Liver (tissue), 3 donors: ENCODE measurements at regions not wholly inside any gene's neighbourhood (a gene's known extent, or its start where the extent isn't known, plus 50 kb on each side); places are given as distances from the start of the nearest gene placed in this dataset.

Source experiments
- FOXA1 ChIP-seq: IDR thresholded peaks from 2 replicates; pipeline ENCODE4 v1.6.1; 2016; ENCODE audit warnings: antibody characterized with exemption
- GABPA ChIP-seq, 2 donors: IDR thresholded peaks in 1 of 2; conservative IDR thresholded peaks in 1 of 2; 2 replicates each; pipeline ENCODE4 v1.6.1; 2016; ENCODE audit warnings: antibody characterized with exemption in 2 of 2, mild to moderate bottlenecking in 1 of 2, moderate library complexity in 1 of 2
- TF ChIP-seq, protein P1 (sequence below): fragments of 150-350 bp; IDR thresholded peaks from 2 replicates; pipeline ENCODE4 v1.5.1; 2017; ENCODE audit warnings: improper control_type of control experiment, low read depth, low read length; ENCODE audit not compliant: missing input control
- TF ChIP-seq, protein P2 (sequence below): IDR thresholded peaks from 2 replicates; pipeline ENCODE4 v1.6.1; 2016; ENCODE audit warnings: antibody characterized with exemption, mild to moderate bottlenecking
- donor health status: healthy.
- donor health status: healthy.

DNA sequence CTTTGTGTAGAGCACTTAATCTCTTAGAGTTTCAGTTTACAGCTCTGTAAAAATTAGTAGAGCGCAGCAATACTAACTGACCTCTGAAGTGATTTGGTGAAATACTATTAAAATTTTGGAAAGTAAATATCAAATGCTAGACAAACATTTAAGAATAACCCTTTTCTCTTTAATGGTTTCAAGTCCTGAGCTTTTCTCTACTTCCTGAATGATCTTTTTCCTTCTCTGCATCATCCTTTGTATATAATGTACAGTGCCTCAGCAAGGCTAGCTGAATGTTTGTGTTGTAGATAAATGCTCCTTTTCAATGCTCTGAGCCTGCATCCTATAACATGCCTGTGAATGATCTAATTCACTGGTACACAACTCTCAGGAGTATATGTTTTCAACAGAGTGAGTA lies 272.9 kb downstream of the ADGRL2 start:
- TF ChIP-seq, protein P1, sequence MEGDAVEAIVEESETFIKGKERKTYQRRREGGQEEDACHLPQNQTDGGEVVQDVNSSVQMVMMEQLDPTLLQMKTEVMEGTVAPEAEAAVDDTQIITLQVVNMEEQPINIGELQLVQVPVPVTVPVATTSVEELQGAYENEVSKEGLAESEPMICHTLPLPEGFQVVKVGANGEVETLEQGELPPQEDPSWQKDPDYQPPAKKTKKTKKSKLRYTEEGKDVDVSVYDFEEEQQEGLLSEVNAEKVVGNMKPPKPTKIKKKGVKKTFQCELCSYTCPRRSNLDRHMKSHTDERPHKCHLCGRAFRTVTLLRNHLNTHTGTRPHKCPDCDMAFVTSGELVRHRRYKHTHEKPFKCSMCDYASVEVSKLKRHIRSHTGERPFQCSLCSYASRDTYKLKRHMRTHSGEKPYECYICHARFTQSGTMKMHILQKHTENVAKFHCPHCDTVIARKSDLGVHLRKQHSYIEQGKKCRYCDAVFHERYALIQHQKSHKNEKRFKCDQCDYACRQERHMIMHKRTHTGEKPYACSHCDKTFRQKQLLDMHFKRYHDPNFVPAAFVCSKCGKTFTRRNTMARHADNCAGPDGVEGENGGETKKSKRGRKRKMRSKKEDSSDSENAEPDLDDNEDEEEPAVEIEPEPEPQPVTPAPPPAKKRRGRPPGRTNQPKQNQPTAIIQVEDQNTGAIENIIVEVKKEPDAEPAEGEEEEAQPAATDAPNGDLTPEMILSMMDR, result no peak
- TF ChIP-seq FOXA1, result no peak
- TF ChIP-seq, protein P2, sequence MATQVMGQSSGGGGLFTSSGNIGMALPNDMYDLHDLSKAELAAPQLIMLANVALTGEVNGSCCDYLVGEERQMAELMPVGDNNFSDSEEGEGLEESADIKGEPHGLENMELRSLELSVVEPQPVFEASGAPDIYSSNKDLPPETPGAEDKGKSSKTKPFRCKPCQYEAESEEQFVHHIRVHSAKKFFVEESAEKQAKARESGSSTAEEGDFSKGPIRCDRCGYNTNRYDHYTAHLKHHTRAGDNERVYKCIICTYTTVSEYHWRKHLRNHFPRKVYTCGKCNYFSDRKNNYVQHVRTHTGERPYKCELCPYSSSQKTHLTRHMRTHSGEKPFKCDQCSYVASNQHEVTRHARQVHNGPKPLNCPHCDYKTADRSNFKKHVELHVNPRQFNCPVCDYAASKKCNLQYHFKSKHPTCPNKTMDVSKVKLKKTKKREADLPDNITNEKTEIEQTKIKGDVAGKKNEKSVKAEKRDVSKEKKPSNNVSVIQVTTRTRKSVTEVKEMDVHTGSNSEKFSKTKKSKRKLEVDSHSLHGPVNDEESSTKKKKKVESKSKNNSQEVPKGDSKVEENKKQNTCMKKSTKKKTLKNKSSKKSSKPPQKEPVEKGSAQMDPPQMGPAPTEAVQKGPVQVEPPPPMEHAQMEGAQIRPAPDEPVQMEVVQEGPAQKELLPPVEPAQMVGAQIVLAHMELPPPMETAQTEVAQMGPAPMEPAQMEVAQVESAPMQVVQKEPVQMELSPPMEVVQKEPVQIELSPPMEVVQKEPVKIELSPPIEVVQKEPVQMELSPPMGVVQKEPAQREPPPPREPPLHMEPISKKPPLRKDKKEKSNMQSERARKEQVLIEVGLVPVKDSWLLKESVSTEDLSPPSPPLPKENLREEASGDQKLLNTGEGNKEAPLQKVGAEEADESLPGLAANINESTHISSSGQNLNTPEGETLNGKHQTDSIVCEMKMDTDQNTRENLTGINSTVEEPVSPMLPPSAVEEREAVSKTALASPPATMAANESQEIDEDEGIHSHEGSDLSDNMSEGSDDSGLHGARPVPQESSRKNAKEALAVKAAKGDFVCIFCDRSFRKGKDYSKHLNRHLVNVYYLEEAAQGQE, result no peak
- no peak for TF ChIP-seq GABPA (IDR thresholded peaks at IDR 0.05 in 1 of 2, conservative IDR thresholded peaks at IDR 0.05 in 1 of 2)
